ENCODE measurements at regions not wholly inside any gene's neighbourhood (a gene's known extent, or its start where the extent isn't known, plus 50 kb on each side); places are given as distances from the start of the nearest gene placed in this dataset.

- intact Hi-C loops (cut with DNase I): no loop called here
- H3K9me3 ChIP-seq: peaks cover 0 to 9% (median 0%) of the 10 kb centered on the region in 11 donors
- no peak overlapping the region for H3K4me3 ChIP-seq
- DNase-seq (no peak), ATAC-seq (no peak)
- H3K36me3 ChIP-seq: no peaks in the 10 kb centered on the region
- no peak overlapping the region for H3K27ac ChIP-seq
- H3K4me1 ChIP-seq: peaks cover 0 to 11% (median 0%) of the 10 kb centered on the region in 9 donors
- no peak for TF ChIP-seq CTCF (IDR thresholded peaks at IDR 0.05)
- 28 to 33% methylated on average over 2 of the region's 2 CpGs for WGBS, 2 donors
- H3K27me3 ChIP-seq: no peaks in the 10 kb centered on the region
These were observed 455.7 kb downstream of the FGF9 start for GRCh38 chr13:22126433-22127021.

GRCh38 chr13:22127277-22128164, 456.6 kb downstream of the FGF9 start:
- Histone ChIP-seq H3K27me3 (no peaks in the 10 kb centered on the region), H3K4me1 (peaks cover 0 to 11% (median 0%) of the 10 kb centered on the region in 9 donors), H3K9me3 (peaks cover 0 to 9% (median 0%) of the 10 kb centered on the region in 11 donors), H3K27ac (no peak overlapping the region), H3K36me3 (no peaks in the 10 kb centered on the region), H3K4me3 (no peak overlapping the region)
- DNase-seq (no peak), ATAC-seq (no peak)
- TF ChIP-seq CTCF (IDR thresholded peaks at IDR 0.05): no peak
- 56 to 65% methylated on average over 5 of the region's 5 CpGs for WGBS, 2 donors
- intact Hi-C loops (cut with DNase I): no loop called here

- ATAC-seq: peak in 2 of 8 donors; percentile 31 to 38
- no peak overlapping the region for H3K27ac ChIP-seq
- intact Hi-C loops (cut with DNase I): no loop called here
- H3K9me3 ChIP-seq: peaks cover 0 to 9% (median 0%) of the 10 kb centered on the region in 11 donors
- no peak for TF ChIP-seq CTCF (IDR thresholded peaks at IDR 0.05)
- H3K27me3 ChIP-seq: no peaks in the 10 kb centered on the region
- H3K4me3 ChIP-seq: no peak overlapping the region
- WGBS, 2 donors: 69% methylated on average over 15 of the region's 15 CpGs
- H3K36me3 ChIP-seq: no peaks in the 10 kb centered on the region
- peaks cover 0 to 11% (median 0%) of the 10 kb centered on the region in 9 donors for H3K4me1 ChIP-seq
- DNase-seq: no peak
These were observed 457.9 kb downstream of the FGF9 start for GRCh38 chr13:22128441-22129408.

- intact Hi-C loops (cut with DNase I): no loop called here
- no peak for TF ChIP-seq CTCF (IDR thresholded peaks at IDR 0.05)
- DNase-seq (no peak), ATAC-seq (no peak)
- H3K4me1 ChIP-seq: peaks cover 0 to 11% (median 0%) of the 10 kb centered on the region in 9 donors
- no peaks in the 10 kb centered on the region for H3K36me3 ChIP-seq
- WGBS, 2 donors: 69 to 70% methylated on average over 1 of the region's 1 CpG
- H3K9me3 ChIP-seq: peaks cover 0 to 9% (median 0%) of the 10 kb centered on the region in 11 donors
- H3K27me3 ChIP-seq: no peaks in the 10 kb centered on the region
- H3K4me3 ChIP-seq: no peak overlapping the region
- H3K27ac ChIP-seq: no peak overlapping the region
These were observed 459.4 kb downstream of the FGF9 start for GRCh38 chr13:22130254-22130653.
